ENCODE measurements at regions not wholly inside any gene's neighbourhood (a gene's known extent, or its start where the extent isn't known, plus 50 kb on each side); places are given as distances from the start of the nearest gene placed in this dataset.

GRCh38 chr21:16279731-16280581 lies 550.2 kb downstream of the USP25 start:
- no peak overlapping the region for H3K27ac Mint-ChIP-seq (ENCODE audit: unreplicated experiment)
- peaks cover 4% of the 10 kb centered on the region for H3K4me1 Mint-ChIP-seq (ENCODE audit: low read depth, unreplicated experiment)
- H3K27me3 Mint-ChIP-seq (ENCODE audit: unreplicated experiment), result no peaks in the 10 kb centered on the region
- no peaks in the 10 kb centered on the region for H3K36me3 Mint-ChIP-seq (ENCODE audit: unreplicated experiment)
- TF ChIP-seq CTCF (IDR thresholded peaks at IDR 0.05; ENCODE audit: partially characterized antibody, unreplicated experiment), result no peak
- H3K4me3 Mint-ChIP-seq (ENCODE audit: unreplicated experiment), result no peak overlapping the region
- no peak for DNase-seq
- H3K9me3 Mint-ChIP-seq (ENCODE audit: unreplicated experiment), result no peaks in the 10 kb centered on the region

- H3K27ac Mint-ChIP-seq (ENCODE audit: unreplicated experiment), result no peak overlapping the region
Measured at GRCh38 chr21:16280686-16281091, 550.9 kb downstream of the USP25 start.

GRCh38 chr21:16283516-16283915 lies 553.7 kb downstream of the USP25 start:
- Mint-ChIP-seq H3K4me3 (ENCODE audit: unreplicated experiment) (no peak overlapping the region), H3K27me3 (ENCODE audit: unreplicated experiment) (no peaks in the 10 kb centered on the region), H3K36me3 (ENCODE audit: unreplicated experiment) (no peaks in the 10 kb centered on the region), H3K27ac (ENCODE audit: unreplicated experiment) (no peak overlapping the region), H3K4me1 (ENCODE audit: low read depth, unreplicated experiment) (peaks cover 7% of the 10 kb centered on the region), H3K9me3 (ENCODE audit: unreplicated experiment) (peaks cover 2% of the 10 kb centered on the region)
- no peak for TF ChIP-seq CTCF (IDR thresholded peaks at IDR 0.05; ENCODE audit: partially characterized antibody, unreplicated experiment)
- no peak for DNase-seq

More at GRCh38 chr21:16280686-16281091, 550.9 kb downstream of the USP25 start:
- no peak for TF ChIP-seq CTCF (IDR thresholded peaks at IDR 0.05; ENCODE audit: partially characterized antibody, unreplicated experiment)
- peaks cover 4% of the 10 kb centered on the region for H3K4me1 Mint-ChIP-seq (ENCODE audit: low read depth, unreplicated experiment)
- no peaks in the 10 kb centered on the region for H3K36me3 Mint-ChIP-seq (ENCODE audit: unreplicated experiment)
- H3K4me3 Mint-ChIP-seq (ENCODE audit: unreplicated experiment), result no peak overlapping the region
- DNase-seq, result no peak
- H3K27me3 Mint-ChIP-seq (ENCODE audit: unreplicated experiment), result no peaks in the 10 kb centered on the region
- peaks cover under 1% of the 10 kb centered on the region for H3K9me3 Mint-ChIP-seq (ENCODE audit: unreplicated experiment)

- no peaks in the 10 kb centered on the region for H3K27me3 Mint-ChIP-seq (ENCODE audit: unreplicated experiment)
- H3K4me3 Mint-ChIP-seq (ENCODE audit: unreplicated experiment), result peak overlapping the region; percentile 8
- peaks cover 3% of the 10 kb centered on the region for H3K4me1 Mint-ChIP-seq (ENCODE audit: low read depth, unreplicated experiment)
- peaks cover 2% of the 10 kb centered on the region for H3K9me3 Mint-ChIP-seq (ENCODE audit: unreplicated experiment)
- H3K27ac Mint-ChIP-seq (ENCODE audit: unreplicated experiment), result peak overlapping the region; percentile 78
- H3K36me3 Mint-ChIP-seq (ENCODE audit: unreplicated experiment), result no peaks in the 10 kb centered on the region
- no peak for DNase-seq
- no peak for TF ChIP-seq CTCF (IDR thresholded peaks at IDR 0.05; ENCODE audit: partially characterized antibody, unreplicated experiment)
Measured at GRCh38 chr21:16285605-16286126, 555.9 kb downstream of the USP25 start.

GRCh38 chr21:16287046-16287445 lies 557.3 kb downstream of the USP25 start:
- no peaks in the 10 kb centered on the region for H3K36me3 Mint-ChIP-seq (ENCODE audit: unreplicated experiment)
- H3K27ac Mint-ChIP-seq (ENCODE audit: unreplicated experiment), result no peak overlapping the region
- no peak overlapping the region for H3K4me3 Mint-ChIP-seq (ENCODE audit: unreplicated experiment)
- H3K27me3 Mint-ChIP-seq (ENCODE audit: unreplicated experiment), result no peaks in the 10 kb centered on the region
- DNase-seq, result no peak
- peaks cover 3% of the 10 kb centered on the region for H3K4me1 Mint-ChIP-seq (ENCODE audit: low read depth, unreplicated experiment)
- TF ChIP-seq CTCF (IDR thresholded peaks at IDR 0.05; ENCODE audit: partially characterized antibody, unreplicated experiment), result no peak
- peaks cover 2% of the 10 kb centered on the region for H3K9me3 Mint-ChIP-seq (ENCODE audit: unreplicated experiment)

Measured in glutamatergic neuron (in vitro differentiated cells).